ENCODE measurements at regions not wholly inside any gene's neighbourhood (a gene's known extent, or its start where the extent isn't known, plus 50 kb on each side); places are given as distances from the start of the nearest gene placed in this dataset.
"Not testable (repeated sequence)": the region's sequence is repeated elsewhere in the genome, so short reads cannot be mapped to it uniquely, and the experiment has no call there.

DNA sequence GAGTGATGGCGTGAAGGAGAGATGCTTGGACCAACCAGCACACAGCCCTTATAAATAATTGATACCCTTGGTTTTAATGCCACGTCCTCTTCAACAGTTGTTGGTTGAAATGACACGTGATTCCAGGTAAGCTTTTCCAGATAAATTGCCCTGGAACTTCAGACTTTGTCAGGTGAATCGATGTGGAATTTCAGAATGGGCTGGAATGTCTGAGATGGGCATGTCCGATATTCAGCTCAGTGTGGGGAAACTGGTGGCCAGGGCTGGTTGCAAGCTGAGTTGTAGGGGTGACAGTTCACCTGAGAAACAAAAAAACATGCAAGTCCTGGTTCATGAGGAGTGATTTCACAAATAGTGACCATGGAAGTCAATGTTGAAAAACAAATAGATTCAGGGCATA, 104.0 kb upstream of the PRKX start:
- H3K27me3 ChIP-seq (ENCODE audit: control insufficient read depth in 1 of 2, insufficient read depth in 1 of 2, low read length in 2 of 2); H3K14ac ChIP-seq (ENCODE audit: low read length in 2 of 2); H4K8ac ChIP-seq (ENCODE audit: low read length); H3K9ac ChIP-seq (ENCODE audit: low read length); DNase-seq; H3K18ac ChIP-seq (ENCODE audit: low read depth in 1 of 2, low read length in 2 of 2); H3K79me1 ChIP-seq (replicated peaks; ENCODE audit: low read length, poor library complexity, severe bottlenecking); H2BK5ac ChIP-seq (ENCODE audit: low read depth, low read length, poor library complexity, severe bottlenecking); H3K27ac ChIP-seq (ENCODE audit: low read length, poor library complexity, severe bottlenecking); H3K4me3 ChIP-seq (ENCODE audit: insufficient read depth in 1 of 2, low read depth in 1 of 2, low read length in 2 of 2); H2BK15ac ChIP-seq (ENCODE audit: low read depth, poor library complexity, severe bottlenecking); H3K4ac ChIP-seq (ENCODE audit: low read depth in 1 of 2, low read length in 2 of 2); H2AK5ac ChIP-seq (ENCODE audit: low read length, severe bottlenecking); H3K23ac ChIP-seq (ENCODE audit: low read length in 2 of 2); H2AFZ ChIP-seq (ENCODE audit: low read depth, low read length); H4K91ac ChIP-seq (ENCODE audit: low read length); H3K9me3 ChIP-seq (ENCODE audit: control insufficient read depth, low read length); H3K4me2 ChIP-seq (ENCODE audit: low read length, poor library complexity, severe bottlenecking); H3K4me1 ChIP-seq (ENCODE audit: control insufficient read depth, insufficient read depth, low read depth, low read length); H2BK12ac ChIP-seq (ENCODE audit: low read length in 2 of 2); H2BK120ac ChIP-seq (ENCODE audit: low read depth, low read length): not testable (repeated sequence)
- peaks cover 6 to 13% of the 10 kb centered on the region in 2 experiments for H3K36me3 ChIP-seq (ENCODE audit: control insufficient read depth in 1 of 2, insufficient read depth in 2 of 2, low read depth in 1 of 2, low read length in 2 of 2)
- 98% methylated on average over 4 of the region's 5 CpGs for WGBS

GRCh38 chrX:3815896-3816664, 102.6 kb upstream of the PRKX start:
- peak overlapping the region; percentile 52 for H2BK15ac ChIP-seq (ENCODE audit: low read depth, poor library complexity, severe bottlenecking)
- no peak overlapping the region for H2AK5ac ChIP-seq (ENCODE audit: low read length, severe bottlenecking)
- peak overlapping the region; percentile 88 for H4K8ac ChIP-seq (ENCODE audit: low read length)
- no peak overlapping the region for H3K23ac ChIP-seq (ENCODE audit: low read length in 2 of 2)
- H3K4me2 ChIP-seq (ENCODE audit: low read length, poor library complexity, severe bottlenecking): peak overlapping the region; percentile 39
- no peak overlapping the region for H2BK12ac ChIP-seq (ENCODE audit: low read length in 2 of 2)
- peak overlapping the region in 1 of 2 experiments; percentile 75 for H3K4ac ChIP-seq (ENCODE audit: low read depth in 1 of 2, low read length in 2 of 2)
- H3K36me3 ChIP-seq (ENCODE audit: control insufficient read depth in 1 of 2, insufficient read depth in 2 of 2, low read depth in 1 of 2, low read length in 2 of 2): peaks cover 6 to 13% of the 10 kb centered on the region in 2 experiments
- H2BK120ac ChIP-seq (ENCODE audit: low read depth, low read length): no peak overlapping the region
- no peak overlapping the region for H3K14ac ChIP-seq (ENCODE audit: low read length in 2 of 2)
- peaks cover 6% of the 10 kb centered on the region for H3K4me1 ChIP-seq (ENCODE audit: control insufficient read depth, insufficient read depth, low read depth, low read length)
- H3K4me3 ChIP-seq (ENCODE audit: insufficient read depth in 1 of 2, low read depth in 1 of 2, low read length in 2 of 2): peak overlapping the region; percentile 56 to 91
- 3% methylated on average over 28 of the region's 50 CpGs for WGBS
- no peak overlapping the region for H2AFZ ChIP-seq (ENCODE audit: low read depth, low read length)
- H4K91ac ChIP-seq (ENCODE audit: low read length): peak overlapping the region; percentile 61
- H2BK5ac ChIP-seq (ENCODE audit: low read depth, low read length, poor library complexity, severe bottlenecking): peak overlapping the region; percentile 19
- peak overlapping the region; percentile 35 for H3K27ac ChIP-seq (ENCODE audit: low read length, poor library complexity, severe bottlenecking)
- no peaks in the 10 kb centered on the region for H3K27me3 ChIP-seq (ENCODE audit: control insufficient read depth in 1 of 2, insufficient read depth in 1 of 2, low read length in 2 of 2)
- no peaks in the 10 kb centered on the region for H3K9me3 ChIP-seq (ENCODE audit: control insufficient read depth, low read length)
- peak overlapping the region; percentile 12 to 48 for H3K18ac ChIP-seq (ENCODE audit: low read depth in 1 of 2, low read length in 2 of 2)
- peak; percentile 34 for DNase-seq
- peaks cover 2% of the 10 kb centered on the region for H3K79me1 ChIP-seq (replicated peaks; ENCODE audit: low read length, poor library complexity, severe bottlenecking)
- H3K9ac ChIP-seq (ENCODE audit: low read length): peak overlapping the region; percentile 94

- Histone ChIP-seq H2BK5ac (ENCODE audit: low read depth, low read length, poor library complexity, severe bottlenecking) (no peak overlapping the region), H3K14ac (ENCODE audit: low read length in 2 of 2) (no peak overlapping the region), H3K9ac (ENCODE audit: low read length) (peak overlapping the region; percentile 46), H3K27ac (ENCODE audit: low read length, poor library complexity, severe bottlenecking) (no peak overlapping the region), H3K79me1 (replicated peaks; ENCODE audit: low read length, poor library complexity, severe bottlenecking) (no peaks in the 10 kb centered on the region), H2BK12ac (ENCODE audit: low read length in 2 of 2) (no peak overlapping the region), H3K18ac (ENCODE audit: low read depth in 1 of 2, low read length in 2 of 2) (no peak overlapping the region), H3K4ac (ENCODE audit: low read depth in 1 of 2, low read length in 2 of 2) (no peak overlapping the region), H3K9me3 (ENCODE audit: control insufficient read depth, low read length) (no peaks in the 10 kb centered on the region), H2AK5ac (ENCODE audit: low read length, severe bottlenecking) (no peak overlapping the region), H3K4me2 (ENCODE audit: low read length, poor library complexity, severe bottlenecking) (no peak overlapping the region), H3K4me3 (ENCODE audit: insufficient read depth in 1 of 2, low read depth in 1 of 2, low read length in 2 of 2) (peak overlapping the region in 1 of 2 experiments; percentile 38), H3K27me3 (ENCODE audit: control insufficient read depth in 1 of 2, insufficient read depth in 1 of 2, low read length in 2 of 2) (peaks cover 4 to 33% of the 10 kb centered on the region in 2 experiments), H3K36me3 (ENCODE audit: control insufficient read depth in 1 of 2, insufficient read depth in 2 of 2, low read depth in 1 of 2, low read length in 2 of 2) (no peaks in the 10 kb centered on the region), H2AFZ (ENCODE audit: low read depth, low read length) (no peak overlapping the region), H4K91ac (ENCODE audit: low read length) (no peak overlapping the region), H3K23ac (ENCODE audit: low read length in 2 of 2) (no peak overlapping the region), H4K8ac (ENCODE audit: low read length) (no peak overlapping the region), H2BK15ac (ENCODE audit: low read depth, poor library complexity, severe bottlenecking) (no peak overlapping the region), H3K4me1 (ENCODE audit: control insufficient read depth, insufficient read depth, low read depth, low read length) (no peaks in the 10 kb centered on the region), H2BK120ac (ENCODE audit: low read depth, low read length) (no peak overlapping the region)
- WGBS: 41% methylated on average over 12 of the region's 16 CpGs
- DNase-seq: peak; percentile 60
These were observed 98.2 kb upstream of the PRKX start for GRCh38 chrX:3811331-3812311.

- H3K18ac ChIP-seq (ENCODE audit: low read depth in 1 of 2, low read length in 2 of 2): no peak overlapping the region
- H2BK5ac ChIP-seq (ENCODE audit: low read depth, low read length, poor library complexity, severe bottlenecking): no peak overlapping the region
- H4K8ac ChIP-seq (ENCODE audit: low read length): no peak overlapping the region
- H3K4ac ChIP-seq (ENCODE audit: low read depth in 1 of 2, low read length in 2 of 2): no peak overlapping the region
- no peaks in the 10 kb centered on the region for H3K9me3 ChIP-seq (ENCODE audit: control insufficient read depth, low read length)
- no peak overlapping the region for H2BK15ac ChIP-seq (ENCODE audit: low read depth, poor library complexity, severe bottlenecking)
- no peak overlapping the region for H3K23ac ChIP-seq (ENCODE audit: low read length in 2 of 2)
- no peak overlapping the region for H2BK12ac ChIP-seq (ENCODE audit: low read length in 2 of 2)
- H3K4me2 ChIP-seq (ENCODE audit: low read length, poor library complexity, severe bottlenecking): no peak overlapping the region
- 86% methylated on average over 4 of the region's 4 CpGs for WGBS
- H3K27ac ChIP-seq (ENCODE audit: low read length, poor library complexity, severe bottlenecking): no peak overlapping the region
- no peaks in the 10 kb centered on the region for H3K4me1 ChIP-seq (ENCODE audit: control insufficient read depth, insufficient read depth, low read depth, low read length)
- H3K79me1 ChIP-seq (replicated peaks; ENCODE audit: low read length, poor library complexity, severe bottlenecking): no peaks in the 10 kb centered on the region
- no peak for DNase-seq
- H2BK120ac ChIP-seq (ENCODE audit: low read depth, low read length): no peak overlapping the region
- H2AFZ ChIP-seq (ENCODE audit: low read depth, low read length): no peak overlapping the region
- H3K27me3 ChIP-seq (ENCODE audit: control insufficient read depth in 1 of 2, insufficient read depth in 1 of 2, low read length in 2 of 2): peaks cover 5 to 44% of the 10 kb centered on the region in 2 experiments
- H3K4me3 ChIP-seq (ENCODE audit: insufficient read depth in 1 of 2, low read depth in 1 of 2, low read length in 2 of 2): no peak overlapping the region
- H4K91ac ChIP-seq (ENCODE audit: low read length): no peak overlapping the region
- H3K36me3 ChIP-seq (ENCODE audit: control insufficient read depth in 1 of 2, insufficient read depth in 2 of 2, low read depth in 1 of 2, low read length in 2 of 2): no peaks in the 10 kb centered on the region
- no peak overlapping the region for H3K9ac ChIP-seq (ENCODE audit: low read length)
- H3K14ac ChIP-seq (ENCODE audit: low read length in 2 of 2): no peak overlapping the region
- no peak overlapping the region for H2AK5ac ChIP-seq (ENCODE audit: low read length, severe bottlenecking)
These were observed 94.5 kb upstream of the PRKX start for GRCh38 chrX:3807906-3808305.

Measured in mesenchymal stem cell (in vitro differentiated cells and primary cell).